ENCODE measurements at regions not wholly inside any gene's neighbourhood (a gene's known extent, or its start where the extent isn't known, plus 50 kb on each side); places are given as distances from the start of the nearest gene placed in this dataset.

GRCh38 chr2:54396107-54396506 is 60.0 kb upstream of the SPTBN1 start:
- Histone ChIP-seq H3K36me3 (no peaks in the 10 kb centered on the region), H3K27me3 (no peaks in the 10 kb centered on the region), H3K4me1 (no peaks in the 10 kb centered on the region), H3K27ac (no peak overlapping the region), H3K9me3 (no peaks in the 10 kb centered on the region), H3K4me3 (no peak overlapping the region)
- WGBS, 2 donors = 81 to 86% methylated on average over 7 of the region's 7 CpGs
- intact Hi-C loops (cut with DNase I) = no loop called here
- TF ChIP-seq CTCF (IDR thresholded peaks at IDR 0.05) = no peak
- ATAC-seq = no peak
- DNase-seq = no peak
- no peak for FAIRE-seq

GRCh38 chr2:54396798-54397197 is 59.3 kb upstream of the SPTBN1 start:
- WGBS, 2 donors = 91 to 92% methylated on average over 6 of the region's 6 CpGs
- no peak for ATAC-seq
- Histone ChIP-seq H3K9me3 (no peaks in the 10 kb centered on the region), H3K27ac (no peak overlapping the region), H3K36me3 (no peaks in the 10 kb centered on the region), H3K27me3 (no peaks in the 10 kb centered on the region), H3K4me3 (no peak overlapping the region), H3K4me1 (no peaks in the 10 kb centered on the region)
- FAIRE-seq = no peak
- no peak for DNase-seq
- intact Hi-C loops (cut with DNase I) = no loop called here
- no peak for TF ChIP-seq CTCF (IDR thresholded peaks at IDR 0.05)

- FAIRE-seq (no peak), DNase-seq (no peak), ATAC-seq (no peak)
- intact Hi-C loops (cut with DNase I) = no loop called here
- Histone ChIP-seq H3K27me3 (no peaks in the 10 kb centered on the region), H3K4me3 (no peak overlapping the region), H3K9me3 (no peaks in the 10 kb centered on the region), H3K27ac (no peak overlapping the region), H3K36me3 (no peaks in the 10 kb centered on the region), H3K4me1 (no peaks in the 10 kb centered on the region)
- TF ChIP-seq CTCF (IDR thresholded peaks at IDR 0.05) = no peak
- WGBS, 2 donors = 54 to 79% methylated on average over 2 of the region's 2 CpGs
Measured at GRCh38 chr2:54397426-54397825, 58.7 kb upstream of the SPTBN1 start.

- no peak overlapping the region for H3K4me3 ChIP-seq
- TF ChIP-seq CTCF (IDR thresholded peaks at IDR 0.05) = no peak
- no peaks in the 10 kb centered on the region for H3K36me3 ChIP-seq
- no peaks in the 10 kb centered on the region for H3K9me3 ChIP-seq
- DNase-seq (no peak), ATAC-seq (no peak), FAIRE-seq (no peak)
- no peaks in the 10 kb centered on the region for H3K27me3 ChIP-seq
- no peak overlapping the region for H3K27ac ChIP-seq
- H3K4me1 ChIP-seq = no peaks in the 10 kb centered on the region
- intact Hi-C loops (cut with DNase I) = no loop called here
Measured at GRCh38 chr2:54401554-54401953, 54.6 kb upstream of the SPTBN1 start.

- no peaks in the 10 kb centered on the region for H3K4me1 ChIP-seq
- ATAC-seq (peak in 3 of 4 donors; percentile 27 to 56 (median 52)), DNase-seq (peak in 2 of 6 donors; percentile 12 to 20), FAIRE-seq (no peak)
- H3K27me3 ChIP-seq = no peaks in the 10 kb centered on the region
- H3K36me3 ChIP-seq = no peaks in the 10 kb centered on the region
- no peaks in the 10 kb centered on the region for H3K9me3 ChIP-seq
- 73 to 81% methylated on average over 5 of the region's 5 CpGs for WGBS, 2 donors
- no peak overlapping the region for H3K27ac ChIP-seq
- no peak for TF ChIP-seq CTCF (IDR thresholded peaks at IDR 0.05)
- no peak overlapping the region for H3K4me3 ChIP-seq
- intact Hi-C loops (cut with DNase I) = no loop called here
Measured at GRCh38 chr2:54402350-54402749, 53.8 kb upstream of the SPTBN1 start.
